HG02852 (cell line): ENCODE measurements at regions not wholly inside any gene's neighbourhood (a gene's known extent, or its start where the extent isn't known, plus 50 kb on each side); places are given as distances from the start of the nearest gene placed in this dataset.
"Not testable (repeated sequence)": the region's sequence is repeated elsewhere in the genome, so short reads cannot be mapped to it uniquely, and the experiment has no call there.

ENCODE experiments used
- ATAC-seq: cut with Tn5 transposase; IDR thresholded peaks from one replicate; pipeline ENCODE4 v1.9.1; 2021; ENCODE audit warnings: mild to moderate bottlenecking, moderate library complexity; ENCODE audit not compliant: unreplicated experiment

- no peak for ATAC-seq
Observed at GRCh38 chr4:159545556-159545955, 442.7 kb downstream of the RAPGEF2 start.

DNA sequence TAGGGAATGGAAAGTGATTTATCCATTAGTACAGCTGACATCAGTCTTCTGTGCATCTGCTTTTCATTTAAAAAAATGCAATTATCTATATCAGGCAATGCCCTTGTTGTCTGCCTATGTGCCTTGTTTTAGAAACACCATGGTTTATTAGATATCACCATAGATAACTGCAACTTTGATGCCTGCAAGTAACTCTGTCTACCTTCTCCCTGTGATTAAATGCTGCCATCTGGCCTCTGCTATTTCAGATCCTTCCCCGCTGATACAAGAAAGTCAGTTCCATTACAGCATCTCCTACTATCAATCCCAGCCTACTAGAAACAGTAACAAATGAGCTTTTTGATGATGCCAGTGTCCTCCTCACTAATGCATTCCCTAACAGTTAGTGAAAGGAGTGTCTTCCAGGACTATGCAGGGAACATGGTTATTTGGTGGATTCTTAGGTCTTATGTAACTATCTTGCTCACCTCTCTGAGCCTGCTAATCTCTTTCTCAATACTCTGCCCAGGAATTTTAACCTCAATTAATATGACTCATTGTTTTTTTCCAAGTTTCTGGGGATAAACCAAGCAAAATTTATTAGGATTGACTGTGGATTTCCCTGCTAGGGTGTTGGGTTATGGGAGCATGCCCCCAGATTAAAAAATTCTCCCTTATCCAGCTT lies 444.9 kb downstream of the RAPGEF2 start:
- no peak for ATAC-seq

DNA sequence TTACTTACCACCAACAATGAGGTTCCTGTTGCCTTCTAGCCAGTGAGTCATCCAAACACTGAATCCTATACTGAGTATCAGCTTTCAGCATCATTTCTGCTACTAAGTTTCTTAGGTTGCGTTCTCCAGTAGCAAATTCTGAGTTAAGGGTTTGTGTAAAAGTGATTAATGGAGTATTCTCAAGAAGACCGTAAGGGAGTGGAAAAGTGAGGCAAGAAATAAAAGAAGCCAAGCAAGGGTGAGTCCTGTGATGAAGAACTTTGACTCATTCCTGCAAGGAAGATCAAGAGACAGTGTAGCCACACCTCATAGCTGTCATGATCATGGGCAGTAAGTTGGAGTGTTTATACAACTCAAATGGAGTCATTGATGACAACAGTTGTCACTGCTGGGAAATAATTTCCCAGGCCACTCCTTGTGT lies 446.2 kb downstream of the RAPGEF2 start:
- ATAC-seq = no peak

GRCh38 chr4:159551281-159551680 lies 448.4 kb downstream of the RAPGEF2 start:
- ATAC-seq = no peak

GRCh38 chr4:159552979-159553768 lies 450.3 kb downstream of the RAPGEF2 start:
- no peak for ATAC-seq

DNA sequence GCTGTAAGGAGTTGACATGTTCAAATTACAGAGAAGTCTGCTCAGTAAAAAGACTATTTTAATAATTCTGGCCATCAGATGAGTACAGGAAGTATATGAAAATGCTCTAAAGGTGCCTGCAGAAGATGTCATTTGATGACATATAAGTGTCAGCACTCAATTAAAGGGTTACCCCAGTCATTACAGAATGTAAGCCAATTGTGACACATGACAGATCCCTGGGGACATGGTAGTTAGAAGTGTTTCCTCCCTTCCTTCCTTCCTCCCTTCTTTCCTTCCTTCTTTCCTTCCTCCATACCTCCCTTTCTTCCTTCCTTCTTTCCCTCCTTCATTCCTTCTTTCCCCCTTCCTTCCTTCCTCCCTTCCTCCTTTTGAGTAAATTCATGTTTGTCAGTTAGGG lies 453.0 kb downstream of the RAPGEF2 start:
- no peak for ATAC-seq

- ATAC-seq = no peak
Observed at GRCh38 chr4:159562366-159562765, 459.5 kb downstream of the RAPGEF2 start.

GRCh38 chr4:159563257-159563656 lies 460.4 kb downstream of the RAPGEF2 start:
- no peak for ATAC-seq

DNA sequence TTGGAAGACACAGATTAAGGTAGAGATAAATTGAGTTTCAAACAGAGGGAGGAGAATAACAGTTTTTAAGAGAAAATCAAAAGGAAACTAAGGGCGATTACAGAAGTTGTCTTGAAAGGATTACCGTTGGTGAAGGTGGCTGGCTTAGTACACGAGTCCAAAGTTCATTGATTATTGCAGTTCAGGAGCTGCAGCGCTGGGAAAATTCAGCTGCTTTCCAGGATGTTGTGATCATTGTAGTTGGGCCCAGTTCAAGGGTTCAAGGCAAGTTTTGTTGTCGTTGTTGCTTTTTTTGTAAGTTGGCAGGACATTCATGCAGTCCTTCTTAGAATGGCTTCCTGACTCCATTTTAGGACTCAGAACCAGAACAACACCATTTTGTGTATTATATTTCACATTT lies 461.7 kb downstream of the RAPGEF2 start:
- ATAC-seq = no peak

GRCh38 chr4:159566786-159567185 lies 463.9 kb downstream of the RAPGEF2 start:
- no peak for ATAC-seq

GRCh38 chr4:159577241-159577640 lies 474.4 kb downstream of the RAPGEF2 start:
- no peak for ATAC-seq

- ATAC-seq = no peak
Observed at GRCh38 chr4:159582685-159583084, 479.8 kb downstream of the RAPGEF2 start.

DNA sequence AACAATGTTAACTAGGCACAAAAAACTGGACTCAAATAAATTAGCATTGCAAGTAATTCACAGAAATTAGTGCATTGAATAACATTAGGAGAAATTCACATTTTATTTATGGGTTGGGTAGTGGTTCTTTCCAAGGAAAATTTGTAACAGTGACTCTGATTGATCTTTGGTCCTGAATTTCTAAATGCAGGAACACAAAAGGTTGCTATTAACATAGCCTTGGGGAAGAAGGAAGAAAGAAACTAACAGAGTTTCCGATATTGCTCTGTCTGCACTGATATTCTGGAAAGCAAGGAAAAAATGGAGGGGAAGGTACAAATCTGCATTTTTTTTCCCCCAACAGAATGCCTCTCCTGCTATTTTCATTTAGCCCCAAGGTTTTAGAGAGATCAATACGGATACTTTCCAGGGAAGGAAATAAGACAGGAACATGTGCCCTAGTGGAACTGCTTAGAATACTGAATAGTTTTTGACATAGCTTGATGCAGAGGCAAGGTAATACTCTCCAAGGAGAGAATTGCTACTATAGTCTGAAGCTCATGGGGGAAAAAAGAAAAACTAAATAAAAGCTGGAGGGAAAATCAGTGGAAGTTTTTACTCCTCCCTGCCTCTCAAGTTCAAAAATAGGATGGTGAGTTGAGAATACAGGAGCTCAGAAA lies 490.1 kb downstream of the RAPGEF2 start:
- no peak for ATAC-seq

DNA sequence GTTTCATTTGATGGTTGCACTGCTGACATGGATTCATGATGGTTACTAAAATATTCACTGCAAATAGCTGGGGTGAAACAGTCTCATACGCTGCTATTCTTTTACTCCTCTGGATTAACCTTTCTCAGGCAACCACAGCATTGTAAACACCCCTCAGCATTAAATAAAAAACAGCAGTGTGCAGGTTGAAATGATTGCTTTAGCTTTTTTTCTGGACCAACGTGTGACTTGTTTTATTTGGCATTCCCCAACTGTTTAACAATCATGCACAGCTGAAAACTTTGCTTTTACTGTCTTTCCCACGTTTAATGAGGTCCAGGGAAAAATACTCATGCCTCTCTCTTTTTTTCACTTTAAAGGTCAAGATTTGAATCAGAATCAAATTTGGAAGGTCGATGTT lies 490.8 kb downstream of the RAPGEF2 start:
- ATAC-seq = no peak

DNA sequence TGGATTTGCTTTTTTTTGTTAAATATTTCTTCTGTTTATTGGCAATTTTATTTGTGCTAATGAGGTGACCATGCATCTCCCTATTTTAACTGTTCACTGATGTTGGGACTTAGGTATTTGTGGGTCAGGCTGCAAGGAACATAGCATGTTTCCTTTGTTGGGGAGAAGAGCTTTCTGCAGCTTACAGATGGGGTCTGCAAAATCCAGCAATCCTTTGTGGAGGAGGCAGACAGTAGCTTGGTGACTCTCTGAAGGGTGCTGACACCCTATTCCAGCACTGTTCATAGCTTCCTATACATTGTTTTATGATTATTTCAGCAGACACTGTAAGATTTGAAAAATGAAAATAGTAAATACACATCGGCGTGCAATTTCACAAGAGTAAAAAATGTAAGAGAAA lies 491.7 kb downstream of the RAPGEF2 start:
- no peak for ATAC-seq

DNA sequence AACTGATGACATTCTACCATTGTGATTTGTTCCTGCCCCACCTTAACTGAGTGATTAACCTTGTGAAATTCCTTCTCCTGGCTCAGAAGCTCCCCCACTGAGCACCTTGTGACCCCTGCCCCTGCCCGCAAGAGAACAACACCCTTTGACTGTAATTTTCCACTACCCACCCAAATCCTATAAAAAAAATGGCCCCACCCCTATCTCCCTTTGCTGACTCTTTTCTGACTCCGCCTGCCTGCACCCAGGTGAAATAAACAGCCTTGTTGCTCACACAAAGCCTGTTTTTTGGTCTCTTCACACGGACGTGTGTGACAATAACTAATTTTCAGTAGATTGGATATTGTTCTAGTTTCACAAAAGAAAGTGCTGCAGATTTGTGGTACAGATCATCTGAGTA lies 492.2 kb downstream of the RAPGEF2 start:
- ATAC-seq = not testable (repeated sequence)

DNA sequence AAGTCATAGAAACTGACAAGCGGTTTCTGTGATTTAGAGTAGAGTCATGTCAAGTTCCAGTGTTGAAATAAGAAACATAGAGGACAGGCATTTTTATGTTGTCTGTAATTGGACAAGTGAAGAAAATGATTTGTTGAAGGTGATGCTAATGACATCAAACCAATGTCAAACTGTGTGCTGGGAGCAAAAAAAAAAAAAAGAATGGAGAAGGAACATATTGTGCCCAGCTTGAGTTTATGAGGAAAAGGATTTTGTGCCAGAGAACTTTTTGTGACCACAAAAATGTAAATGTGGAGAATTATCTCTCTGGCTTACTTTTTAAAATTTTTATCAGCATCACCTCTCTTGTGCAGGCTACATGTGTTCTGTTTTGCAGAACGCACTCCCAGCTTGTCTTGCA lies 495.7 kb downstream of the RAPGEF2 start:
- ATAC-seq = no peak

- ATAC-seq = no peak
Observed at GRCh38 chr4:159600061-159600460, 497.2 kb downstream of the RAPGEF2 start.

DNA sequence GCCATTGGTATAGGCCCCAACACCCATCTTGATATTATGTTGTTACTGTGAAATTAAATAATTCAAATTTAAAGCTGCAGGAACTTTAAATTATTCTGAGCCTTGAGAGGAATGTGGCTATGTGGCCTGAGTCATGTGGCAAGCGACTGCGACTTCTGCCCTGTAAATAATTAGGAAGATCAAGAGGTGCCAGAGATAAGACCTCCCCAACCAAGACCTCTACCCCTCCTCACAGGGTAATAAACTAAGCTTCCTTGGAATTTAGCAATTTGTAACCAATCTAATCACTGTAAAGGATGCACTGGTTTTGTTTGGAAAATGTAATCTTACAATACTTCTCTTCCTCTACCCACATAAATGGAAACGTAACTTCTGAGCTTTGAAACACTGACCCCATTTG lies 501.9 kb downstream of the RAPGEF2 start:
- no peak for ATAC-seq

GRCh38 chr4:159606835-159607234 lies 504.0 kb downstream of the RAPGEF2 start:
- ATAC-seq = no peak

GRCh38 chr4:159607809-159608208 lies 504.9 kb downstream of the RAPGEF2 start:
- no peak for ATAC-seq

- no peak for ATAC-seq
Observed at GRCh38 chr4:159608436-159608835, 505.6 kb downstream of the RAPGEF2 start.
